ENCODE measurements at regions not wholly inside any gene's neighbourhood (a gene's known extent, or its start where the extent isn't known, plus 50 kb on each side); places are given as distances from the start of the nearest gene placed in this dataset.

- DNase-seq (ENCODE audit: low read depth) = no peak
- TF ChIP-seq CTCF (IDR thresholded peaks at IDR 0.05; ENCODE audit: control insufficient read depth, insufficient read depth, low read depth, low read length, missing control alignments) = no peak
- H3K4me3 ChIP-seq (ENCODE audit: control insufficient read depth, low read depth, low read length) = no peak overlapping the region
Measured at GRCh38 chr13:106417467-106418110, 117.9 kb downstream of the EFNB2 start.

- TF ChIP-seq CTCF (IDR thresholded peaks at IDR 0.05; ENCODE audit: control insufficient read depth, insufficient read depth, low read depth, low read length, missing control alignments) = no peak
- no peak overlapping the region for H3K4me3 ChIP-seq (ENCODE audit: control insufficient read depth, low read depth, low read length)
- DNase-seq (ENCODE audit: low read depth) = no peak
Measured at GRCh38 chr13:106416645-106417044, 118.8 kb downstream of the EFNB2 start.

GRCh38 chr13:106415971-106416370, 119.5 kb downstream of the EFNB2 start:
- TF ChIP-seq CTCF (IDR thresholded peaks at IDR 0.05; ENCODE audit: control insufficient read depth, insufficient read depth, low read depth, low read length, missing control alignments) = no peak
- DNase-seq (ENCODE audit: low read depth) = no peak
- no peak overlapping the region for H3K4me3 ChIP-seq (ENCODE audit: control insufficient read depth, low read depth, low read length)

- H3K4me3 ChIP-seq (ENCODE audit: control insufficient read depth, low read depth, low read length) = no peak overlapping the region
- DNase-seq (ENCODE audit: low read depth) = peak; percentile 37
- TF ChIP-seq CTCF (IDR thresholded peaks at IDR 0.05; ENCODE audit: control insufficient read depth, insufficient read depth, low read depth, low read length, missing control alignments) = no peak
Measured at GRCh38 chr13:106415442-106415841, 120.0 kb downstream of the EFNB2 start.

- TF ChIP-seq CTCF (IDR thresholded peaks at IDR 0.05; ENCODE audit: control insufficient read depth, insufficient read depth, low read depth, low read length, missing control alignments) = no peak
- no peak overlapping the region for H3K4me3 ChIP-seq (ENCODE audit: control insufficient read depth, low read depth, low read length)
- no peak for DNase-seq (ENCODE audit: low read depth)
Measured at GRCh38 chr13:106407338-106407737, 128.1 kb downstream of the EFNB2 start.

GRCh38 chr13:106405731-106406130, 129.7 kb downstream of the EFNB2 start:
- DNase-seq (ENCODE audit: low read depth) = no peak
- no peak overlapping the region for H3K4me3 ChIP-seq (ENCODE audit: control insufficient read depth, low read depth, low read length)
- no peak for TF ChIP-seq CTCF (IDR thresholded peaks at IDR 0.05; ENCODE audit: control insufficient read depth, insufficient read depth, low read depth, low read length, missing control alignments)

All from AG09309 (cell line).